Tibial nerve (tissue), 4 donors: ENCODE measurements at regions not wholly inside any gene's neighbourhood (a gene's known extent, or its start where the extent isn't known, plus 50 kb on each side); places are given as distances from the start of the nearest gene placed in this dataset.

ENCODE experiments used
- CTCF ChIP-seq, 5 experiments: fragments of 200-600 bp in 3 of 5; fragments of 450-650 bp in 2 of 5; sonication (generic) in 3 of 5; IDR thresholded peaks; one replicate each; pipeline ENCODE4 v1.5.1; 2016 to 2019; ENCODE audit warnings: antibody characterized with exemption in 5 of 5, mild to moderate bottlenecking in 3 of 5, moderate library complexity in 2 of 5
- EP300 ChIP-seq, 2 donors: sonication (generic); formaldehyde crosslinking; IDR thresholded peaks; one replicate each; pipeline ENCODE4 v1.6.1; 2017; ENCODE audit warnings: antibody characterized with exemption in 2 of 2, mild to moderate bottlenecking in 1 of 2

- TF ChIP-seq CTCF (IDR thresholded peaks at IDR 0.05) (no peak), EP300 (IDR thresholded peaks at IDR 0.05) (no peak)
Observed at GRCh38 chr7:97457054-97457453, 274.8 kb upstream of the TAC1 start.
